ENCODE measurements at regions not wholly inside any gene's neighbourhood (a gene's known extent, or its start where the extent isn't known, plus 50 kb on each side); places are given as distances from the start of the nearest gene placed in this dataset.

GRCh38 chr4:14284578-14284977, 657.1 kb upstream of the BOD1L1 start:
- TF ChIP-seq EZH2 (IDR thresholded peaks at IDR 0.05; ENCODE audit: low read depth) (no peak), CTCF (conservative IDR thresholded peaks at IDR 0.05) (no peak)
